GM23248 (cell line): ENCODE measurements at regions not wholly inside any gene's neighbourhood (a gene's known extent, or its start where the extent isn't known, plus 50 kb on each side); places are given as distances from the start of the nearest gene placed in this dataset.

Experiments
- EZH2 ChIP-seq: fragments of 200-600 bp; sonication (generic); IDR thresholded peaks from 2 replicates; pipeline ENCODE4 v1.6.1; 2018; ENCODE audit warnings: antibody characterized with exemption, mild to moderate bottlenecking; ENCODE audit not compliant: insufficient read depth, poor library complexity, severe bottlenecking
- EZH2phosphoT487 ChIP-seq: fragments of 200-600 bp; sonication (generic); IDR thresholded peaks from 2 replicates; pipeline ENCODE4 v1.6.1; 2018; ENCODE audit warnings: antibody characterized with exemption, moderate library complexity, mild to moderate bottlenecking, low read depth; ENCODE audit not compliant: insufficient read depth

- TF ChIP-seq EZH2, result no peak
- no peak for TF ChIP-seq EZH2phosphoT487
Observed at GRCh38 chr3:188026191-188026968, 127.6 kb upstream of the LPP start.
